ELR (cell line): ENCODE measurements at regions not wholly inside any gene's neighbourhood (a gene's known extent, or its start where the extent isn't known, plus 50 kb on each side); places are given as distances from the start of the nearest gene placed in this dataset.
"Not testable (repeated sequence)": the region's sequence is repeated elsewhere in the genome, so short reads cannot be mapped to it uniquely, and the experiment has no call there.

Source experiments
- DNase-seq: peaks from one replicate; pipeline ENCODE4 v3.0.0-alpha.2; 2015; ENCODE audit warnings: low read depth

GRCh38 chr6:85961125-85961524 is 318.4 kb upstream of the SYNCRIP start:
- no peak for DNase-seq

GRCh38 chr6:85948481-85948880 is 305.8 kb upstream of the SYNCRIP start:
- no peak for DNase-seq

- no peak for DNase-seq
Observed at GRCh38 chr6:85945459-85946185, 302.9 kb upstream of the SYNCRIP start.

GRCh38 chr6:85944776-85945175 is 302.1 kb upstream of the SYNCRIP start:
- DNase-seq = no peak

- no peak for DNase-seq
Observed at GRCh38 chr6:85942844-85943243, 300.2 kb upstream of the SYNCRIP start.

GRCh38 chr6:85936916-85937315 is 294.2 kb upstream of the SYNCRIP start:
- no peak for DNase-seq

GRCh38 chr6:85923013-85923430 is 280.3 kb upstream of the SYNCRIP start:
- peak; percentile 62 for DNase-seq

GRCh38 chr6:85920782-85921181 is 278.1 kb upstream of the SYNCRIP start:
- DNase-seq = no peak

GRCh38 chr6:85917522-85917921 is 274.8 kb upstream of the SYNCRIP start:
- DNase-seq = no peak

GRCh38 chr6:85913001-85913400 is 270.3 kb upstream of the SYNCRIP start:
- no peak for DNase-seq

GRCh38 chr6:85912582-85912981 is 269.9 kb upstream of the SYNCRIP start:
- no peak for DNase-seq

GRCh38 chr6:85911067-85911466 is 268.4 kb upstream of the SYNCRIP start:
- no peak for DNase-seq

GRCh38 chr6:85908120-85908519 is 265.4 kb upstream of the SYNCRIP start:
- not testable (repeated sequence) for DNase-seq

- no peak for DNase-seq
Observed at GRCh38 chr6:85892346-85892745, 249.7 kb upstream of the SYNCRIP start.

- no peak for DNase-seq
Observed at GRCh38 chr6:85887461-85887860, 244.8 kb upstream of the SYNCRIP start.

- DNase-seq = no peak
Observed at GRCh38 chr6:85868685-85869084, 226.0 kb upstream of the SYNCRIP start.

- no peak for DNase-seq
Observed at GRCh38 chr6:85867595-85867994, 224.9 kb upstream of the SYNCRIP start.

GRCh38 chr6:85866758-85867401 is 224.2 kb upstream of the SYNCRIP start:
- DNase-seq = no peak

GRCh38 chr6:85866370-85866730 is 223.7 kb upstream of the SYNCRIP start:
- no peak for DNase-seq

GRCh38 chr6:85865420-85866369 is 223.0 kb upstream of the SYNCRIP start:
- DNase-seq = peak; percentile 85

GRCh38 chr6:85864453-85865401 is 222.0 kb upstream of the SYNCRIP start:
- peak; percentile 30 for DNase-seq

- no peak for DNase-seq
Observed at GRCh38 chr6:85856235-85856634, 213.5 kb upstream of the SYNCRIP start.
